HG03354 (cell line): ENCODE measurements at regions not wholly inside any gene's neighbourhood (a gene's known extent, or its start where the extent isn't known, plus 50 kb on each side); places are given as distances from the start of the nearest gene placed in this dataset.

ENCODE experiments used
- ATAC-seq: cut with Tn5 transposase; IDR thresholded peaks from one replicate; pipeline ENCODE4 v1.9.1; 2021; ENCODE audit warnings: mild to moderate bottlenecking; ENCODE audit not compliant: unreplicated experiment, poor library complexity, severe bottlenecking

- no peak for ATAC-seq
These were observed 191.5 kb upstream of the PCSK5 start for GRCh38 chr9:75699017-75699416.

- ATAC-seq = no peak
These were observed 190.7 kb upstream of the PCSK5 start for GRCh38 chr9:75699625-75700251.

- ATAC-seq = no peak
These were observed 190.2 kb upstream of the PCSK5 start for GRCh38 chr9:75700252-75700640.

GRCh38 chr9:75707191-75707590 is 183.3 kb upstream of the PCSK5 start:
- ATAC-seq = no peak

- ATAC-seq = no peak
These were observed 180.8 kb upstream of the PCSK5 start for GRCh38 chr9:75709698-75710097.

- ATAC-seq = no peak
These were observed 177.8 kb upstream of the PCSK5 start for GRCh38 chr9:75712700-75713099.

GRCh38 chr9:75713335-75713734 is 177.1 kb upstream of the PCSK5 start:
- no peak for ATAC-seq

GRCh38 chr9:75715360-75715759 is 175.1 kb upstream of the PCSK5 start:
- ATAC-seq = no peak

- no peak for ATAC-seq
These were observed 171.8 kb upstream of the PCSK5 start for GRCh38 chr9:75718677-75719076.

GRCh38 chr9:75728391-75728790 is 162.1 kb upstream of the PCSK5 start:
- ATAC-seq = no peak

GRCh38 chr9:75734802-75735201 is 155.7 kb upstream of the PCSK5 start:
- no peak for ATAC-seq

- no peak for ATAC-seq
These were observed 150.4 kb upstream of the PCSK5 start for GRCh38 chr9:75739884-75740611.

- ATAC-seq = no peak
These were observed 146.6 kb upstream of the PCSK5 start for GRCh38 chr9:75743855-75744254.

GRCh38 chr9:75754080-75754479 is 136.4 kb upstream of the PCSK5 start:
- no peak for ATAC-seq

- no peak for ATAC-seq
These were observed 115.3 kb upstream of the PCSK5 start for GRCh38 chr9:75775166-75775565.

GRCh38 chr9:75775966-75776691 is 114.3 kb upstream of the PCSK5 start:
- ATAC-seq = no peak

- no peak for ATAC-seq
These were observed 110.3 kb upstream of the PCSK5 start for GRCh38 chr9:75780185-75780584.

- ATAC-seq = no peak
These were observed 102.4 kb upstream of the PCSK5 start for GRCh38 chr9:75788006-75788634.

- no peak for ATAC-seq
These were observed 93.3 kb upstream of the PCSK5 start for GRCh38 chr9:75797085-75797580.

GRCh38 chr9:75798505-75798904 is 92.0 kb upstream of the PCSK5 start:
- ATAC-seq = no peak
